Natural killer cell (primary cell): ENCODE measurements at regions not wholly inside any gene's neighbourhood (a gene's known extent, or its start where the extent isn't known, plus 50 kb on each side); places are given as distances from the start of the nearest gene placed in this dataset.

Source experiments
- ATAC-seq, 3 donors: fragments of 150-1000 bp in 2 of 3; fragments of 200-7000 bp in 1 of 3; cut with Tn5 transposase; 1 replicate in 1 of 3; 2 replicates in 2 of 3; pipeline ENCODE4 v1.10.0; 2021; ENCODE audit warnings: mild to moderate bottlenecking in 2 of 3, moderate library complexity in 2 of 3
- DNase-seq, 2 donors: peaks; one replicate each; pipeline versions ENCODE4 v3.0.0 to v3.0.0-alpha.2; 2013 to 2021; ENCODE audit warnings: mixed read lengths in 1 of 2
- H3K27ac ChIP-seq: one replicate; pipeline ENCODE4 v1.5.1; 2013; ENCODE audit warnings: mild to moderate bottlenecking, low read length
- H3K27me3 ChIP-seq: one replicate; pipeline ENCODE4 v1.6.1; 2013; ENCODE audit warnings: low read length; ENCODE audit not compliant: control insufficient read depth, insufficient read depth
- H3K36me3 ChIP-seq: one replicate; pipeline ENCODE4 v1.6.1; 2013; ENCODE audit warnings: low read length; ENCODE audit not compliant: control insufficient read depth, insufficient read depth
- H3K4me1 ChIP-seq: one replicate; pipeline ENCODE4 v1.6.1; 2013; ENCODE audit warnings: low read length; ENCODE audit not compliant: control insufficient read depth, insufficient read depth
- H3K4me3 ChIP-seq: one replicate; pipeline ENCODE4 v1.5.1; 2013; ENCODE audit warnings: low read length
- H3K9me3 ChIP-seq: one replicate; pipeline ENCODE4 v1.6.1; 2013; ENCODE audit warnings: low read length; ENCODE audit not compliant: control insufficient read depth, insufficient read depth
- H3K27ac Mint-ChIP-seq, 2 donors: one replicate each; pipeline ENCODE4 v1.8.0; 2022; ENCODE audit warnings: mild to moderate bottlenecking in 2 of 2, mixed read lengths in 2 of 2, moderate library complexity in 1 of 2
- H3K27me3 Mint-ChIP-seq, 2 donors: one replicate each; pipeline ENCODE4 v1.8.0; 2022; ENCODE audit warnings: low read depth in 2 of 2, mixed read lengths in 2 of 2
- H3K36me3 Mint-ChIP-seq: one replicate; pipeline ENCODE4 v1.8.0; 2022; ENCODE audit warnings: mixed read lengths
- H3K4me1 Mint-ChIP-seq, 2 donors: one replicate each; pipeline ENCODE4 v1.8.0; 2022; ENCODE audit warnings: mixed read lengths in 2 of 2
- H3K4me3 Mint-ChIP-seq: one replicate; pipeline ENCODE4 v1.8.0; 2022; ENCODE audit warnings: mild to moderate bottlenecking, moderate library complexity, mixed read lengths
- H3K9me3 Mint-ChIP-seq, 2 donors: one replicate each; pipeline ENCODE4 v1.8.0; 2022; ENCODE audit warnings: mixed read lengths in 2 of 2
- WGBS: methylation state at CpG from one replicate; pipeline ENCODE4 v1.1.7; 2013; ENCODE audit warnings: missing lambda C conversion rate; ENCODE audit not compliant: insufficient coverage; 5-methylcytosine and 5-hydroxymethylcytosine counted together
- intact Hi-C: fragments of 100-400 bp; cut with micrococcal nuclease; formaldehyde crosslinking; loops from one replicate; pipeline ENCODE4 v1.14.2; 2022
- TF ChIP-seq, protein P1 (sequence below): fragments of 200-600 bp; IDR thresholded peaks from one replicate; pipeline ENCODE4 v1.8.0; 2022; ENCODE audit warnings: antibody characterized with exemption

DNA sequence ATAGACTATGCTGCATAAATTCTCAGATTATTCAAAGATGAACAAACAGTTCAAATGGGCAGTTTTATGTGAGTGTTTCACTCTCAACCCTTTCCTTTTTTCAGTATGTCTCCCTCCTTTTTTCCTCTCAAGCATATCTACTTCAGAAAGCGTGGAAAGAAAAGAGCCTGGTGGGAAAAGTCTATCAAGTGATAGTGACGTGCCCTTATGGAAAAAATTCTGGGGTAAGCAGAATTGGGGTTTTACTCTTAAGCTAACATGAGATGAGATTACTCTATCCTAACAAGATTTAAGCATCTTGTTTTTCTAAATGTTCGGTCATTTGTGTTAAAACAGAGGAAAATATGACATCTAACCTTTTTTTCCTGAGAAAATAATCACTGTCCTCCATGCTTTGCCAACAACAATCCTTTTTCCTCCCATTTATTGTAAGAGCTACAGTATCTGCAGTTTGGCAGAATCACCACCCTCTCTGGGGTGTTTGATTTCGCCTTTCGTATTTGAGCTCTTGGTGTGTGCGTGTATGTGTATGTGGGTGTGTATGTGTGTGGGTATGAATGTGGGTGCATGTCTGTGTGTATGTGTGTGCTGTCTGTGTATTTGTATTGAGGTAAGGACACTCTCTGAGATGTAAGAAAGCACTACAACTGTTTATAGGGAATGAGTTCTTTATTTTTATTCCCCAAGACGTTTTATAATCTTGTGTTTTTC lies 143.9 kb upstream of the L3MBTL4 start:
- no peaks in the 10 kb centered on the region for H3K4me1 Mint-ChIP-seq

DNA sequence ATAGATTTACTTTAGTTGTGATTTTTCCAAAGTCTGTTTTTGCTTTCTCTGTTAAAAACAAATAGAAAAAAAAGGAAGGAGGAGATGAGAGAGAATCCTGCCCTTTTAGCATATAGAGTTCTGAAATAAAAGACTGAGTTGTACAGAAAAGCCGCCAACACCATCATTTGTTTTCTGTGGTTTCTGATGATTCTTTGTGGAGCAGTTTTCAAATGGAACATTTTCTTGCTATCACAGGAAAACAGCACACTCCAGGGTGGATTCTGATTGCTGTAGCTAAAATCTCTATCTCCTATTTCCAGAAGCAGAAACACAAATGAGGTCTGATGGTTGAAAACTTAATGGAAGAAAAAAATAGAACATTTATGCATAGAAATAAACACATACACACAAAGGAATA lies 144.6 kb upstream of the L3MBTL4 start:
- TF ChIP-seq, protein P1, sequence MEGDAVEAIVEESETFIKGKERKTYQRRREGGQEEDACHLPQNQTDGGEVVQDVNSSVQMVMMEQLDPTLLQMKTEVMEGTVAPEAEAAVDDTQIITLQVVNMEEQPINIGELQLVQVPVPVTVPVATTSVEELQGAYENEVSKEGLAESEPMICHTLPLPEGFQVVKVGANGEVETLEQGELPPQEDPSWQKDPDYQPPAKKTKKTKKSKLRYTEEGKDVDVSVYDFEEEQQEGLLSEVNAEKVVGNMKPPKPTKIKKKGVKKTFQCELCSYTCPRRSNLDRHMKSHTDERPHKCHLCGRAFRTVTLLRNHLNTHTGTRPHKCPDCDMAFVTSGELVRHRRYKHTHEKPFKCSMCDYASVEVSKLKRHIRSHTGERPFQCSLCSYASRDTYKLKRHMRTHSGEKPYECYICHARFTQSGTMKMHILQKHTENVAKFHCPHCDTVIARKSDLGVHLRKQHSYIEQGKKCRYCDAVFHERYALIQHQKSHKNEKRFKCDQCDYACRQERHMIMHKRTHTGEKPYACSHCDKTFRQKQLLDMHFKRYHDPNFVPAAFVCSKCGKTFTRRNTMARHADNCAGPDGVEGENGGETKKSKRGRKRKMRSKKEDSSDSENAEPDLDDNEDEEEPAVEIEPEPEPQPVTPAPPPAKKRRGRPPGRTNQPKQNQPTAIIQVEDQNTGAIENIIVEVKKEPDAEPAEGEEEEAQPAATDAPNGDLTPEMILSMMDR = no peak

More for the DNA sequence above, 143.9 kb upstream of the L3MBTL4 start:
- H3K4me1 ChIP-seq = no peaks in the 10 kb centered on the region
- peaks cover 2% of the 10 kb centered on the region for H3K27me3 ChIP-seq
- no peak overlapping the region for H3K27ac ChIP-seq
- H3K4me3 ChIP-seq = no peak overlapping the region
- no peaks in the 10 kb centered on the region for H3K27me3 Mint-ChIP-seq
- intact Hi-C loops = no loop called here
- H3K36me3 ChIP-seq = no peaks in the 10 kb centered on the region
- TF ChIP-seq, protein P1 = no peak
- ATAC-seq = no peak
- no peaks in the 10 kb centered on the region for H3K9me3 Mint-ChIP-seq
- DNase-seq = no peak
- H3K36me3 Mint-ChIP-seq = no peaks in the 10 kb centered on the region
- H3K4me3 Mint-ChIP-seq = no peak overlapping the region
- 83% methylated on average over 4 of the region's 7 CpGs for WGBS
- no peak overlapping the region for H3K27ac Mint-ChIP-seq
- H3K9me3 ChIP-seq = no peaks in the 10 kb centered on the region

DNA sequence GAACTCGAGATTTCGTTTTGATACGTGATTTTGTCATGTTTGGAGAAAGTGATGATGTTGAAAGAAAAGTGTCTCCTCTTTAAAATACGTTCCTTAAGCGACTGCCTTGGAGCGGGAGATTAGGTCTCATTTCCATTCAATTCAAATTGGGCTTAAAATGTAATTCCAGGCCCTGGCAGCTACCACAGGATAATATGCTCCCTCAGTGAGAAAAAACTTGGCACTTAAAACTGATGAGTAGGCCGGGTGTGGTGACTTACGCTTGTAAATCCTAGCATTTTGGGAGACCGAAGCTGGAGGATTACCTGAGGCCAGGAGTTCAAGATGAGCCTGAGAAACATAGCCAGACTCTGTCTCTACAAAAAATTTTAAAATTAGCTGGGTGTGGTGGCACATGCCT lies 146.3 kb upstream of the L3MBTL4 start:
- intact Hi-C loops = no loop called here
- H3K9me3 ChIP-seq = no peaks in the 10 kb centered on the region
- Mint-ChIP-seq H3K9me3 (no peaks in the 10 kb centered on the region), H3K4me1 (no peaks in the 10 kb centered on the region), H3K4me3 (no peak overlapping the region), H3K36me3 (no peaks in the 10 kb centered on the region), H3K27me3 (no peaks in the 10 kb centered on the region), H3K27ac (no peak overlapping the region)
- H3K27me3 ChIP-seq = peaks cover 2% of the 10 kb centered on the region
- no peaks in the 10 kb centered on the region for H3K36me3 ChIP-seq
- DNase-seq = no peak
- ATAC-seq = no peak
- H3K27ac ChIP-seq = no peak overlapping the region
- H3K4me1 ChIP-seq = no peaks in the 10 kb centered on the region
- H3K4me3 ChIP-seq = no peak overlapping the region
- WGBS = 88% methylated on average over 9 of the region's 9 CpGs
- TF ChIP-seq, protein P1 = no peak

More for the DNA sequence above, 144.6 kb upstream of the L3MBTL4 start:
- H3K36me3 ChIP-seq = no peaks in the 10 kb centered on the region
- Mint-ChIP-seq H3K9me3 (no peaks in the 10 kb centered on the region), H3K4me1 (no peaks in the 10 kb centered on the region), H3K27ac (no peak overlapping the region), H3K27me3 (no peaks in the 10 kb centered on the region), H3K4me3 (no peak overlapping the region), H3K36me3 (no peaks in the 10 kb centered on the region)
- no peaks in the 10 kb centered on the region for H3K9me3 ChIP-seq
- ATAC-seq (no peak), DNase-seq (no peak)
- no peak overlapping the region for H3K27ac ChIP-seq
- no peaks in the 10 kb centered on the region for H3K4me1 ChIP-seq
- no peak overlapping the region for H3K4me3 ChIP-seq
- WGBS = 33% methylated on average over 1 of the region's 1 CpG
- intact Hi-C loops = no loop called here
- H3K27me3 ChIP-seq = peaks cover 2% of the 10 kb centered on the region

DNA sequence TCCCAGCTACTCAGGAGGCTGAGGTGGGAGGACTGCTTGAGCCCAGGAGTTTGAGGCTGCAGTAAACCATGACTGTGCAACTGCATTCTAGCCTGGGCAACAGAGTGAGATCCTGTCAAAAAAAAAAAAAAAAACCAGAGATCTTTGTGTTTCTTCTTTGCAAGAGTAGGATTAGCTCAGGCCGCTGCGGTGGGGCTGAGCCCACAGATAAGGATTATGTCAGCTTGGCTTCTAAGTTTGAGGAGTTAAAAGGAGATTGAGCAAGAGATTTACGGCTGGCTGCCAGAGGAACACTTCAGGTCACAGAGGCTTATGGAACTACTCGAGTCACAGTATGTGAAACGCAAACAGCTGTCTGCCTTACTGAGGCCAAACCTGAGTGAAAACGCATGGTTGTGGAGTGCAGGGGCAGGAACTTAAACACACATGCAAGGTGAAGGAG lies 146.7 kb upstream of the L3MBTL4 start:
- no peaks in the 10 kb centered on the region for H3K9me3 Mint-ChIP-seq
- Histone ChIP-seq H3K36me3 (no peaks in the 10 kb centered on the region), H3K27ac (no peak overlapping the region), H3K9me3 (no peaks in the 10 kb centered on the region), H3K4me3 (no peak overlapping the region), H3K4me1 (no peaks in the 10 kb centered on the region), H3K27me3 (peaks cover 2% of the 10 kb centered on the region)
- no peak overlapping the region for H3K27ac Mint-ChIP-seq
- no peaks in the 10 kb centered on the region for H3K36me3 Mint-ChIP-seq
- no peak overlapping the region for H3K4me3 Mint-ChIP-seq
- ATAC-seq = no peak
- no peak for DNase-seq
- no peaks in the 10 kb centered on the region for H3K4me1 Mint-ChIP-seq
- no peaks in the 10 kb centered on the region for H3K27me3 Mint-ChIP-seq
- intact Hi-C loops = no loop called here
- WGBS = 54% methylated on average over 6 of the region's 6 CpGs
- TF ChIP-seq, protein P1 = no peak
